HUES64 (cell line): ENCODE measurements at regions not wholly inside any gene's neighbourhood (a gene's known extent, or its start where the extent isn't known, plus 50 kb on each side); places are given as distances from the start of the nearest gene placed in this dataset.

Experiments
- H3K27ac ChIP-seq: 2 replicates; pipeline ENCODE4 v1.7.0; 2013; ENCODE audit warnings: low read depth, low read length, inconsistent platforms
- H3K27me3 ChIP-seq: 2 replicates; pipeline ENCODE4 v1.6.1; 2013; ENCODE audit warnings: mild to moderate bottlenecking, low read length; ENCODE audit not compliant: insufficient read depth
- H3K36me3 ChIP-seq: 2 replicates; pipeline ENCODE4 v1.6.1; 2013; ENCODE audit warnings: mild to moderate bottlenecking, low read length; ENCODE audit not compliant: insufficient read depth
- H3K4me1 ChIP-seq: 2 replicates; pipeline ENCODE4 v1.6.1; 2013; ENCODE audit warnings: mild to moderate bottlenecking, low read length, moderate library complexity; ENCODE audit not compliant: insufficient read depth
- H3K4me3 ChIP-seq: 2 replicates; pipeline ENCODE4 v1.5.1; 2013; ENCODE audit warnings: mild to moderate bottlenecking, low read length, moderate library complexity
- H3K9ac ChIP-seq: 2 replicates; pipeline ENCODE4 v1.6.1; 2013; ENCODE audit warnings: mild to moderate bottlenecking, low read depth, low read length
- H3K9me3 ChIP-seq: 2 replicates; pipeline ENCODE4 v1.6.1; 2013; ENCODE audit warnings: low read depth, low read length; ENCODE audit not compliant: insufficient read depth
- WGBS: fragments of 150-250, 120-280 bp; methylation state at CpG from one replicate; pipeline ENCODE4 v1.1.7; 2013; ENCODE audit warnings: missing lambda C conversion rate; 5-methylcytosine and 5-hydroxymethylcytosine counted together

DNA sequence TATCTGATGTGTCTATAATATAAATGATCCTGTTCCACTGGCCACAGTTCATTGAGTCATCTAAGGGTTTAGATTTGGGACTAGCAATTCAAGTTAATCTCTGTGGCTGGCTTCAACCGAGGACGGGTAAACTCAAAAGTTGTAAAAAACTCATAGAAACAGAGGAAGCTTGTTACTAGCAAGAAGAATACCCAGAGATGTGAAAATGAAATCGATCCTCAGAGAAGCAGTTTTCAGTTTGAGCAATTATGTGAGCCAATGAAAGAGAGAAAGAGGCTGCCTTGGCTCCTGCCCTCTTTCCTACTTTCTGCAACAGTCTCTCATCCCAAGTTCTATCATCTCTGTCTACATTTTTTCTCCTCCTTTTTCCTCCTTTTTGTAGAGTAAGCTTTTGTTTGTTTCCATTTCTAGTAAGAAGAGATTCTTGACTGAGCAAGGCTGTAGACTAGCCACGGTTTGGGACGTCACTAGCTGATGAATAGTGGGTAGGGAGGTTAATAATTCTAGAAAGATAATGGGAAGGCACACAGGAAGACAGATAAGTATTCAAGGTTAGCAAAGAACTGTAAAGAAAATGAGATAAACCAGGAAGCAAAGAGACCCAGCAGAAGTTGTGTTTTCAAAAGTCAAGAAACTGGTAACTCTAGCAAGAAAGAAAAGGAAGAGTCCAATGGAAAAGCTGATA is 298.9 kb upstream of the NR2F2 start:
- no peaks in the 10 kb centered on the region for H3K9me3 ChIP-seq
- 0 out of 2 replicates have a peak, but pooled peaks cover 3% of the 10 kb centered on the region for H3K27me3 ChIP-seq
- WGBS: 91% methylated on average over 5 of the region's 5 CpGs
- no peaks in the 10 kb centered on the region for H3K4me1 ChIP-seq
- no peak overlapping the region for H3K4me3 ChIP-seq
- H3K9ac ChIP-seq: no peak overlapping the region
- no peak overlapping the region for H3K27ac ChIP-seq
- H3K36me3 ChIP-seq: no peaks in the 10 kb centered on the region

DNA sequence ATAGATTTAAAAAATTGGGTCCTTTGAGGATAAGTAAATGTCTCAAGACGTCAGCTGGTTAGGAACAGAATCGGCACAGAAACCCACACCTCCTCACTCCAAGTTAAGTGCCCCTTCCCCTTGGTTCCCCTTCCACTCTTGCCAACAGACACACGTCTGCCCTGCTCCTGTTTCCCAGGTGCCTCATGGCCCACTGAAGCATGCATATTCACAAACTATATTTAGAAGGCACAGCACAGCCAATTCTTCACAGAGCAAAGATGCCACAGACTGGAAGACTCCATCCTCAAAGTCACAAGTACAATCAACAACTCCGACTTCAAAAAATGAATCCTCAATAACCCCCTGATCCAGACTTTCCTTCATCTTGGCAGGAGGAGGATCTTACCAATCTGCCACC is 295.4 kb upstream of the NR2F2 start:
- Histone ChIP-seq H3K9me3 (no peaks in the 10 kb centered on the region), H3K9ac (no peak overlapping the region), H3K27me3 (peaks cover 3% of the 10 kb centered on the region; the same call in 1 of the 2 replicates), H3K4me1 (peaks cover 13% of the 10 kb centered on the region), H3K4me3 (no peak overlapping the region), H3K27ac (no peak overlapping the region), H3K36me3 (no peaks in the 10 kb centered on the region)
- WGBS: 92% methylated on average over 4 of the region's 4 CpGs

DNA sequence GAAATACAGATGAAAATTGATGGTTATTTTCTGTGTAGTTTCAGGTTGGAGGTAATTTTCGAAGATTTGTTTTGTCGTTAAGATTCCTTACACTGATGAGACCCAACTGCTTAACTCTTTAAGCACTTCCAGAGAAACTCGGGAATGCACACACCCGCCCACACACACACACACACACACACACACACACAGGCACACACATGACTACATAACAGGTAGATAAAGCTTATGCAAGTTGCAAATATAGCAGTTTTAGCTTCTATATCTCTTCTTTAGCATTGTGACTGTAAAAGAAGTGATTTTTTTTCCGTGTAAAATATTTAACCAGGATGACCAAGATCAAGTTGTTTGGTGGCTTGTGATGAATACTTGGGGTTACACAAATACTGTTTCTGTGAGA is 294.9 kb upstream of the NR2F2 start:
- H3K36me3 ChIP-seq: no peaks in the 10 kb centered on the region
- no peak overlapping the region for H3K27ac ChIP-seq
- no peak overlapping the region for H3K9ac ChIP-seq
- 78% methylated on average over 5 of the region's 5 CpGs for WGBS
- H3K4me3 ChIP-seq: no peak overlapping the region
- no peaks in the 10 kb centered on the region for H3K9me3 ChIP-seq
- H3K4me1 ChIP-seq: peaks cover 13% of the 10 kb centered on the region
- H3K27me3 ChIP-seq: peaks cover 3% of the 10 kb centered on the region; the same call in 1 of the 2 replicates

GRCh38 chr15:96037584-96037983 is 292.9 kb upstream of the NR2F2 start:
- Histone ChIP-seq H3K9ac (no peak overlapping the region), H3K9me3 (no peaks in the 10 kb centered on the region), H3K27ac (no peak overlapping the region), H3K27me3 (peaks cover 6% of the 10 kb centered on the region), H3K4me1 (peaks cover 13% of the 10 kb centered on the region), H3K4me3 (no peak overlapping the region), H3K36me3 (no peaks in the 10 kb centered on the region)
- WGBS: 95% methylated on average over 4 of the region's 4 CpGs

GRCh38 chr15:96038131-96038530 is 292.4 kb upstream of the NR2F2 start:
- no peaks in the 10 kb centered on the region for H3K9me3 ChIP-seq
- no peak overlapping the region for H3K27ac ChIP-seq
- WGBS: 100% methylated on average over 1 of the region's 1 CpG
- H3K4me3 ChIP-seq: no peak overlapping the region
- H3K4me1 ChIP-seq: peaks cover 13% of the 10 kb centered on the region
- no peak overlapping the region for H3K9ac ChIP-seq
- peaks cover 6% of the 10 kb centered on the region for H3K27me3 ChIP-seq
- H3K36me3 ChIP-seq: no peaks in the 10 kb centered on the region

DNA sequence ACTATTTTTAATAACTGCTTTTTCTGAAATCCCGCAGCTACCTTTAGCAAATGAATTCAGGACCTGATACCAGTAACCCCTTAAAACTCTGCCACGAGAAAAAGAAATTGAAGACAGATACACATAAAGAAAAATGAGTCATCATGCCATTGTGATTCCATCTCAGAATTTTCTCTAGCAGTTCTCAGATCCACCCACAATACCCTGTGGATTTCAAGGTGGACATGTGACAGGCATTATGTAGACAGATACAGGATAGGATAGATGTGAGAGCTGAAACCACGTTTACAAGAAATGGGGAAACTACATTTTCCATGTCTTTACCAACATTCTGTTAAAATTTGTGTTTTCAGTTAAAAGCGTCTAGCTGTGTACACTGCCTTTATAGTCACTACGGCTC is 291.9 kb upstream of the NR2F2 start:
- Histone ChIP-seq H3K27me3 (peaks cover 6% of the 10 kb centered on the region), H3K4me1 (peaks cover 13% of the 10 kb centered on the region), H3K4me3 (no peak overlapping the region), H3K27ac (no peak overlapping the region), H3K36me3 (no peaks in the 10 kb centered on the region), H3K9me3 (no peaks in the 10 kb centered on the region), H3K9ac (no peak overlapping the region)
- WGBS: 90% methylated on average over 4 of the region's 5 CpGs

DNA sequence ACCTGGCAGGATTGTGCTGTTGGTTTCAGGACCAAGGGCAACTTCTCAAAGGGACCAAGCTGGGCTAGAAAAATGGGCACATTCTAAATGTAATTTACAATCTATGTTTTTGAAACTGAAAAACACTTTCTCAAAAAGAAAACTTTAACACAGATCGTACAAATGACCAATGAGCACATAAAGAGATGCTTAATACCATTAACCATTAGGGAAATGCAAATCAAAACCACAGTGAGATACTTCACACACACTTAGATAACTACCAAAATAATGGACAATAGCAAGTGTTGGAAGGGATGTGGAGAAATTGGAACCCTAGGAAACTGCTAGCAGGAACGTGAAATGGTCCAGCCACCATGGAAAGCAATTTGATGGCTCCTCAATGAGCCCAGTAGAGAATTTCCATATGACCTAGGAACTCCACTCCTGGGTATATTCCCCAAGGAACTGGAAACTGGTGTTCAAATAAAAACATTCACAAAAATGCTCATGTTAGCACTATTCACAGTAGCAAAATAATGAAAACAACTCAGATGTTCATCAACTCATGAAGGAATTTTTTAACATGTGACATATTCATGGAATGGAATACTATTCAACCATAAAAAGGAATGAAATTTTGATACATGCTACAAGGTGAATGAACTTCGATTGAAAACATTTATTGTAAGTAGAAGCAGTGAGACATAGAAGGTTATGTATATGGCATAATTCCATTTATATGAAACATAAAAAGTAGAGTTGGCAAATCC is 288.3 kb upstream of the NR2F2 start:
- Histone ChIP-seq H3K27ac (no peak overlapping the region), H3K4me1 (peaks cover 8% of the 10 kb centered on the region), H3K9me3 (no peaks in the 10 kb centered on the region), H3K4me3 (no peak overlapping the region), H3K27me3 (peaks cover 3% of the 10 kb centered on the region), H3K36me3 (no peaks in the 10 kb centered on the region), H3K9ac (no peak overlapping the region)
- 89% methylated on average over 3 of the region's 3 CpGs for WGBS

DNA sequence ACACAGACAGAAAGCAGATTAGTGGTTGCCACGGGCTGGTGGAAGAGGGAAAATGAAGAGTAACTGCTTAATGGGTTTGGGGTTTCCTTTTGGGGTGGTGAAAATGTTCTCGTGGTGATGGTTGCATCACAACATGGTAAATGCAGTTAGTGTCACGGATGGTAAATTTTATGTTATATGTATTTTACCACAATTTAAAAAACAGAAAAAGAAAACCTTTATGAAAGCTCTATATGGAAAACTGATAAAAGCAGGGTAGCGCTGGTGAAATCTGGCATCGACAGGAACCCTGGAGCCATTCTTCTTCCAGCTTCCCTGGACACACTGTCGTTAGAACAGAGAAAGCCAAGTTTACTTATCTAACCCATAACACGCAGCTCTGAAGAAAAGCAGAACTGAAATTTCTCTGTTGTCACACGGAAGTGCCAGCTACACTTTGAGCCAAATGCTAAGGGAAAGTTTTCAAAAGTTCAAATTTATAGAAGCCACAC is 287.7 kb upstream of the NR2F2 start:
- Histone ChIP-seq H3K4me3 (no peak overlapping the region), H3K36me3 (no peaks in the 10 kb centered on the region), H3K27ac (no peak overlapping the region), H3K9me3 (no peaks in the 10 kb centered on the region), H3K27me3 (peaks cover 9% of the 10 kb centered on the region), H3K4me1 (peaks cover 2% of the 10 kb centered on the region), H3K9ac (no peak overlapping the region)
- 93% methylated on average over 6 of the region's 8 CpGs for WGBS

- Histone ChIP-seq H3K9me3 (no peaks in the 10 kb centered on the region), H3K36me3 (no peaks in the 10 kb centered on the region)
Measured at GRCh38 chr15:96043591-96044171, 286.8 kb upstream of the NR2F2 start.

GRCh38 chr15:96046620-96047240 is 283.8 kb upstream of the NR2F2 start:
- Histone ChIP-seq H3K27ac (no peak overlapping the region), H3K4me3 (no peak overlapping the region), H3K27me3 (peaks cover 43% of the 10 kb centered on the region), H3K9ac (no peak overlapping the region), H3K9me3 (no peaks in the 10 kb centered on the region), H3K36me3 (no peaks in the 10 kb centered on the region), H3K4me1 (no peaks in the 10 kb centered on the region)
- WGBS: 90% methylated on average over 5 of the region's 5 CpGs

More at GRCh38 chr15:96043591-96044171, 286.8 kb upstream of the NR2F2 start:
- Histone ChIP-seq H3K27ac (no peak overlapping the region), H3K4me1 (no peaks in the 10 kb centered on the region), H3K4me3 (no peak overlapping the region), H3K9ac (no peak overlapping the region), H3K27me3 (peaks cover 17% of the 10 kb centered on the region)
- WGBS: 93% methylated on average over 7 of the region's 7 CpGs
